IMR-90 (cell line): ENCODE measurements at regions not wholly inside any gene's neighbourhood (a gene's known extent, or its start where the extent isn't known, plus 50 kb on each side); places are given as distances from the start of the nearest gene placed in this dataset.

Experiments used
- ATAC-seq: fragments of 200-7000 bp; cut with Tn5 transposase; 2 replicates; pipeline ENCODE4 v1.9.1; 2020; ENCODE audit warnings: low read depth, mild to moderate bottlenecking, moderate library complexity
- BruUV-seq: library from RNA; stranded (reverse); fragments of 400-500 nt; replicated peaks from 2 replicates; lab custom pipeline; 2021; lab: Mats Ljungman, UMichigan
- CTCF ChIA-PET: fragments of 300-600 bp; formaldehyde crosslinking; extraction: SDS; loops from one replicate; lab custom pipeline; 2021; ENCODE audit warnings: antibody characterized with exemption; lab: Yijun Ruan, JAX
- POLR2A ChIA-PET: fragments of 300-600 bp; sonication (Branson Sonifier 250); formaldehyde crosslinking; loops from one replicate; lab custom pipeline; 2022; ENCODE audit warnings: antibody characterized with exemption; ENCODE audit not compliant: unreplicated experiment; lab: Charles Lee
- DNase-seq: peaks from one replicate; pipeline ENCODE4 v3.0.0; 2013
- H2AFZ ChIP-seq: replicated peaks from 2 replicates; pipeline ENCODE3; 2013; ENCODE audit warnings: low read length, mild to moderate bottlenecking; ENCODE audit not compliant: poor library complexity
- H2AK5ac ChIP-seq: 2 replicates; pipeline ENCODE4 v1.6.1; 2013; ENCODE audit warnings: low read depth, low read length, inconsistent platforms
- H2AK9ac ChIP-seq: replicated peaks from 2 replicates; pipeline ENCODE3; 2013; ENCODE audit warnings: mild to moderate bottlenecking, low read depth, low read length, moderate library complexity; ENCODE audit not compliant: poor library complexity
- H2BK120ac ChIP-seq: 2 replicates; pipeline ENCODE4 v1.6.1; 2013; ENCODE audit warnings: low read depth, low read length, inconsistent platforms
- H2BK15ac ChIP-seq: 3 replicates; pipeline ENCODE4 v1.6.1; 2013; ENCODE audit warnings: low read depth, low read length, inconsistent platforms
- H2BK20ac ChIP-seq: 2 replicates; pipeline ENCODE4 v1.6.1; 2013; ENCODE audit warnings: low read depth, mild to moderate bottlenecking, inconsistent platforms, low read length, moderate library complexity
- H2BK5ac ChIP-seq: 2 replicates; pipeline ENCODE4 v1.6.1; 2013; ENCODE audit warnings: mild to moderate bottlenecking, low read depth, low read length, inconsistent platforms; ENCODE audit not compliant: poor library complexity, severe bottlenecking
- H3K14ac ChIP-seq: replicated peaks from 2 replicates; pipeline ENCODE4 v1.6.1; 2013; ENCODE audit warnings: low read depth, low read length, inconsistent platforms
- H3K18ac ChIP-seq: 2 replicates; pipeline ENCODE4 v1.6.1; 2013; ENCODE audit warnings: low read depth, low read length, control low read depth
- H3K23ac ChIP-seq: 2 replicates; pipeline ENCODE4 v1.6.1; 2013; ENCODE audit warnings: low read depth, low read length, inconsistent platforms
- H3K27ac ChIP-seq: 2 replicates; pipeline ENCODE4 v1.5.1; 2013; ENCODE audit warnings: mild to moderate bottlenecking, control low read depth, low read length; ENCODE audit not compliant: insufficient read depth
- H3K27me3 ChIP-seq: 2 replicates; pipeline ENCODE4 v1.6.1; 2013; ENCODE audit warnings: low read length; ENCODE audit not compliant: control insufficient read depth, insufficient read depth
- H3K36me3 ChIP-seq: 2 replicates; pipeline ENCODE4 v1.6.1; 2013; ENCODE audit warnings: low read length, mixed read lengths; ENCODE audit not compliant: control insufficient read depth, insufficient read depth
- H3K4ac ChIP-seq: 2 replicates; pipeline ENCODE4 v1.6.1; 2013; ENCODE audit warnings: low read depth, low read length, inconsistent platforms
- H3K4me1 ChIP-seq: 2 replicates; pipeline ENCODE4 v1.6.1; 2013; ENCODE audit warnings: low read length, mixed read lengths; ENCODE audit not compliant: control insufficient read depth, insufficient read depth
- H3K4me2 ChIP-seq: 2 replicates; pipeline ENCODE4 v1.6.1; 2013; ENCODE audit warnings: low read depth, mild to moderate bottlenecking, control low read depth, low read length, moderate library complexity
- H3K4me3 ChIP-seq: 2 replicates; pipeline ENCODE4 v1.5.1; 2013; ENCODE audit warnings: low read depth, mild to moderate bottlenecking, control low read depth, low read length, moderate library complexity; ENCODE audit not compliant: insufficient read depth
- H3K56ac ChIP-seq: 2 replicates; pipeline ENCODE4 v1.6.1; 2013; ENCODE audit warnings: low read length, inconsistent platforms; ENCODE audit not compliant: insufficient read depth; ENCODE audit errors: extremely low read depth
- H3K79me1 ChIP-seq, 2 experiments: 2 replicates each; pipeline ENCODE4 v1.6.1; 2013; ENCODE audit warnings: low read length in 2 of 2, inconsistent platforms in 1 of 2, low read depth in 1 of 2
- H3K9ac ChIP-seq: 2 replicates; pipeline ENCODE4 v1.6.1; 2013; ENCODE audit warnings: low read depth, low read length, control low read depth
- H3K9me1 ChIP-seq: 2 replicates; pipeline ENCODE4 v1.6.1; 2013; ENCODE audit warnings: low read length, inconsistent platforms; ENCODE audit not compliant: insufficient read depth
- H3K9me3 ChIP-seq: 2 replicates; pipeline ENCODE4 v1.6.1; 2013; ENCODE audit warnings: low read length; ENCODE audit not compliant: control insufficient read depth, insufficient read depth
- H4K20me1 ChIP-seq: 2 replicates; pipeline ENCODE4 v1.6.1; 2013; ENCODE audit warnings: low read length, inconsistent platforms; ENCODE audit not compliant: insufficient read depth
- H4K5ac ChIP-seq: 2 replicates; pipeline ENCODE4 v1.6.1; 2013; ENCODE audit warnings: mild to moderate bottlenecking, low read depth, low read length, control low read depth
- H4K8ac ChIP-seq, 2 experiments: 2 replicates each; pipeline ENCODE4 v1.6.1; 2013; ENCODE audit warnings: low read depth in 2 of 2, low read length in 2 of 2, control low read depth in 1 of 2, inconsistent platforms in 1 of 2
- H4K91ac ChIP-seq: 2 replicates; pipeline ENCODE4 v1.6.1; 2013; ENCODE audit warnings: low read depth, low read length, inconsistent platforms; ENCODE audit not compliant: insufficient read depth
- CEBPB ChIP-seq: IDR thresholded peaks from 2 replicates; pipeline ENCODE4 v1.6.1; 2012; ENCODE audit warnings: low read depth, low read length, improper control_type of control experiment
- CTCF ChIP-seq: conservative IDR thresholded peaks from 2 replicates; pipeline ENCODE4 v1.5.1; 2012; ENCODE audit warnings: mild to moderate bottlenecking, low read depth, low read length, improper control_type of control experiment
- FOS ChIP-seq: fragments of 150-350 bp; IDR thresholded peaks from 2 replicates; pipeline ENCODE4 v1.6.1; 2016; ENCODE audit warnings: low read depth, low read length
- MXI1 ChIP-seq: IDR thresholded peaks from 2 replicates; pipeline ENCODE4 v1.6.1; 2012; ENCODE audit warnings: low read depth, mild to moderate bottlenecking, low read length, moderate library complexity, borderline replicate concordance
- POLR2A ChIP-seq: IDR thresholded peaks from 2 replicates; pipeline ENCODE4 v1.6.1; 2012; ENCODE audit warnings: mild to moderate bottlenecking, low read depth, low read length
- RCOR1 ChIP-seq: IDR thresholded peaks from 2 replicates; pipeline ENCODE4 v1.6.1; 2012; ENCODE audit warnings: mild to moderate bottlenecking, low read length, improper control_type of control experiment; ENCODE audit not compliant: insufficient replicate concordance
- WGBS, 2 experiments: methylation state at CpG; one replicate each; pipeline versions ENCODE4 v1.1.5 to v1.1.7; 2013; ENCODE audit warnings: missing lambda C conversion rate in 2 of 2; ENCODE audit not compliant: insufficient read length in 1 of 2; ENCODE audit errors: extremely low coverage in 2 of 2; 5-methylcytosine and 5-hydroxymethylcytosine counted together
- dilution Hi-C: fragments of 300-500 bp; cut with HindIII; formaldehyde crosslinking; loops from one replicate; pipeline ENCODE4 v1.14.3; 2018; ENCODE audit warnings: low sequenced_read_pairs; ENCODE audit not compliant: unreplicated experiment
- in situ Hi-C: fragments of 300-500 bp; cut with MboI; formaldehyde crosslinking; loops from 3 replicates; pipeline ENCODE4 v1.14.3; 2019; ENCODE audit warnings: low sequenced_read_pairs, inconsistent platforms, mixed read lengths
- intact Hi-C: fragments of 100-400 bp; cut with micrococcal nuclease; formaldehyde crosslinking; loops from 2 replicates; pipeline ENCODE4 v1.10.0; 2022

- Histone ChIP-seq H3K9me1 (no peaks in the 10 kb centered on the region), H3K4me3 (no peak overlapping the region), H2AK9ac (no peak overlapping the region), H3K23ac (no peak overlapping the region), H2BK20ac (no peak overlapping the region), H4K5ac (no peak overlapping the region), H3K27me3 (no peaks in the 10 kb centered on the region), H4K8ac (no peak overlapping the region), H2BK5ac (no peak overlapping the region), H3K79me1 (no peaks in the 10 kb centered on the region), H3K18ac (no peak overlapping the region), H3K27ac (no peak overlapping the region), H4K91ac (no peak overlapping the region), H3K4me1 (no peaks in the 10 kb centered on the region), H3K9ac (no peak overlapping the region), H3K36me3 (no peaks in the 10 kb centered on the region), H3K4ac (no peak overlapping the region), H3K9me3 (no peaks in the 10 kb centered on the region), H2BK120ac (no peak overlapping the region), H4K20me1 (no peaks in the 10 kb centered on the region), H2BK15ac (no peak overlapping the region), H3K56ac (no peak overlapping the region), H3K4me2 (no peak overlapping the region), H3K14ac (no peak overlapping the region), H2AK5ac (no peak overlapping the region), H2AFZ (no peak overlapping the region)
- dilution Hi-C loops, result no loop called here
- no TSS peak for BruUV-seq
- 0 out of 2 replicates have a peak, but pooled peaks have one; percentile 9 for TF ChIP-seq CEBPB
- TF ChIP-seq FOS, result 0 out of 2 replicates have a peak, but pooled peaks have one; percentile 9
- no peak for TF ChIP-seq MXI1
- TF ChIP-seq RCOR1, result no peak
- TF ChIP-seq CTCF, result no peak
- TF ChIP-seq POLR2A, result no peak
- POLR2A ChIA-PET, result no interaction called here
- in situ Hi-C loops, result no loop called here
- DNase-seq (no peak), ATAC-seq (no peak)
- intact Hi-C loops, result no loop called here
- CTCF ChIA-PET, result no interaction called here
- WGBS, 2 experiments, result no CpG with 5 or more reads among the region's 4 CpGs
Measured at GRCh38 chr10:64760371-64760770, 1239.2 kb downstream of the REEP3 start.
